ENCODE measurements at regions not wholly inside any gene's neighbourhood (a gene's known extent, or its start where the extent isn't known, plus 50 kb on each side); places are given as distances from the start of the nearest gene placed in this dataset.
"Not testable (repeated sequence)": the region's sequence is repeated elsewhere in the genome, so short reads cannot be mapped to it uniquely, and the experiment has no call there.

DNA sequence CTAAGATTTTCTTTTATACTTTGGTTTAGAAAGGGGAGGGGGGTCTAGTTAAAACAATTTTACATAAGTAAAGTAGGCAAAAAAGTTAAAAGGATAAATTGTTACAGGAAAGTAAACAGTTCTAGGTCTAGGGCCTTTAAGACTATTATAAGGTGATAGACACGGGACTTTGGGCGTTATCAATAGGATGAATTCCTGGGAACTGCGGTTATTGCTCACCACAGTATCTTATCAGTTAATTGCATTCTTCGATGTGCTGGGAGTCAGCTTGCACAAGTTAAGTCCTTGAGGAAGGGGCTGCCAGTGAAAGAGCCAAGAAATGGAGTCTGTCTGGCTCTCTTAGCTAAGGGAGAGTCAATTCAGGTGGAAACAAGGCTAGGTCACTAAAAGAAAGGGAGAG is 163.8 kb upstream of the FRG2C start:
- intact Hi-C loops (cut with DNase I); DNase-seq; H3K36me3 ChIP-seq; H3K4me3 ChIP-seq; H3K27ac ChIP-seq; ATAC-seq; H3K27me3 ChIP-seq; H3K9me3 ChIP-seq: not testable (repeated sequence)
- WGBS, 2 donors = 63 to 67% methylated on average over 4 of the region's 4 CpGs
- H3K4me1 ChIP-seq = peaks cover 0 to 18% (median 5%) of the 10 kb centered on the region in 9 donors

DNA sequence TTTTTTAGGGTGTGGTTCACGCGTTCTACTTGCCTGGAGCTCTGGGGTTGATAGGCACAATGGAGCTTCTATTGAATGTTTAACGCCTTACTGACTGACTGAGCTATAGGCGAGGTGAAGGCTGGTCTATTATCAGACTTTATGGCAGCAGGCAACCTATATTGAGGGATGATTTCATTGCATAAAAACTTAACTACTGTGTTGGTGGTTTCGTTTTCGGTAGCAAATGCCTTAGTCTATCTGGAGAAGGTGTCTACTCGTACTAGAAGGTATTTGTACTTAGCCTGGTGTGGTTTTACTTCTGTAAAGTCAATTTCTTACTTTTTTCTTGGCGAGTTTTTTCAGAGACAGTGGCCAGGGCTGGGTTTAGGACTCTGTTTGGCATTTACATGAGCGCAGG is 162.0 kb upstream of the FRG2C start:
- H3K36me3 ChIP-seq; H3K27me3 ChIP-seq; H3K9me3 ChIP-seq; ATAC-seq; DNase-seq; intact Hi-C loops (cut with DNase I); H3K27ac ChIP-seq: not testable (repeated sequence)
- 51 to 55% methylated on average over 9 of the region's 9 CpGs for WGBS, 2 donors
- H3K4me1 ChIP-seq = peaks cover 0 to 18% (median 5%) of the 10 kb centered on the region in 9 donors
- H3K4me3 ChIP-seq = peak overlapping the region in 9 of 10 donors; percentile 6 to 51 (median 48)

DNA sequence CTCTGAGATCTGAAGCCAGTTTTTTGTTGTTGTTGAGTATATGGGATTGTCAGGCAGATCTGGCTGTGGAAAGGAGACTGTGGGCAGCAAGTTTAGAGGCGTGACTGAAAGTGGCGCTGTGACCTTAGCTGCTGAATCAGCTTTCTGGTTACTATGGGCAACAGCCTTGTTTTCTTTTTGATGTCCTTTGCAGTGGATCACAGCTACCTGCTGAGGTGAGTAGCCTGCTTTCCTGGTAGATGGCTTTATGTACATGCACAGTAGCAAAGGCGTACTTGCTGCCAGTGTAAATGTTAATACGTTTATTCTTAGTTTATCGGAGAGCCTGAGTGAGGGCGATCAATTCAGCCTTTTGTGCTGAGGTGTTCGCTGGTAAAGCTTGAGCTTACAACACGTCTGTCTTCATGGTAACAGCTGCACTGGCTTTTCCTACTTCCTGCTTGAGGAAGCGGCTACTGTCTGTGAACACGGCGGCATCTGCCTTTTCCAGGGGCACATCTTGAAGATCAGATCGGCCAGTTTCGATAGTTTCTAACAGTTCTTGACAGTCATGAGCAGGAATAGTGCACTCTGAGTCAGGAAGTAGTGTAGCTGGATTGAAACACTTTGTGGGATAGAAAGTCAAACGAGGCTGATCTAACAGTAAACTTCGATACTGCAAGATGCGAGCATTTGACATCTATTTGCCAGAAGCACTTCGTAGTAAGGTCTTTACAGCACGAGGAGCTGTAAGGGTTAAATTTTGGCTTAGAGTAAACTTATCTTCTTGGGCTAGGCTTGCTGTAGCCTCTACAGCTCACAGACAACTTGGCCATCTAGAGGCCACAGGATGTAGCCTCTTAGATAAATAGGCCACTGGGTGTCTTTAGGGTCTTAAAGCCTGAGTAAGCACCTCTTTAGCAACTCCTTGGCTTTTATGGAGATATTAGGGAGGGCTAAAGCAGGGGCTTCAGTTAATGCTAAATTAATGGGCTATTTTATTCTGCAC is 161.1 kb upstream of the FRG2C start:
- not testable (repeated sequence) for ATAC-seq, H3K27ac ChIP-seq
- WGBS, 2 donors = 9 to 11% methylated on average over 18 of the region's 18 CpGs

DNA sequence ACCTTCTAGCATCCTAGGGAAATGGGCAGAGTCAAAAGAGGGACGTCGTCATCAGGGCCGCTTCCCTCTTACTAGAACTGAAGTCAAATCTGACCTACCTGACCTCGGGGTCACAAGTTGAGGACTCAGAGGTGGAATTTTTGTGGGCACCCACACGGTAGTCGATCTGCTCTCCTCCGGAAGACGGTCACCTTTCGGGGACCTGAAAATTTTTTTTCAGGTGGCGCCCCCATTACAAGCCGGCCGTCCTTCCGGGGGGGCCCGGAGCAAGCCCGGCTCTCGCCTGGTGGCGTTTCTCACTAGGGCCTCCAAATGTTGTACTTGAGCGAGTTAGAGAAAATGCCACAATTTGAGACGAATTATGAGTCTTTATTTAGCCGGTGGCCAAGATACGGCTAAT is 157.5 kb upstream of the FRG2C start:
- Histone ChIP-seq H3K9me3 (peaks cover 0 to 18% (median 0%) of the 10 kb centered on the region in 11 donors), H3K36me3 (no peaks in the 10 kb centered on the region), H3K4me3 (no peak overlapping the region), H3K27ac (no peak overlapping the region), H3K27me3 (no peaks in the 10 kb centered on the region), H3K4me1 (peaks cover 0 to 18% (median 5%) of the 10 kb centered on the region in 9 donors)
- ATAC-seq (no peak), DNase-seq (no peak)
- TF ChIP-seq, protein P1, sequence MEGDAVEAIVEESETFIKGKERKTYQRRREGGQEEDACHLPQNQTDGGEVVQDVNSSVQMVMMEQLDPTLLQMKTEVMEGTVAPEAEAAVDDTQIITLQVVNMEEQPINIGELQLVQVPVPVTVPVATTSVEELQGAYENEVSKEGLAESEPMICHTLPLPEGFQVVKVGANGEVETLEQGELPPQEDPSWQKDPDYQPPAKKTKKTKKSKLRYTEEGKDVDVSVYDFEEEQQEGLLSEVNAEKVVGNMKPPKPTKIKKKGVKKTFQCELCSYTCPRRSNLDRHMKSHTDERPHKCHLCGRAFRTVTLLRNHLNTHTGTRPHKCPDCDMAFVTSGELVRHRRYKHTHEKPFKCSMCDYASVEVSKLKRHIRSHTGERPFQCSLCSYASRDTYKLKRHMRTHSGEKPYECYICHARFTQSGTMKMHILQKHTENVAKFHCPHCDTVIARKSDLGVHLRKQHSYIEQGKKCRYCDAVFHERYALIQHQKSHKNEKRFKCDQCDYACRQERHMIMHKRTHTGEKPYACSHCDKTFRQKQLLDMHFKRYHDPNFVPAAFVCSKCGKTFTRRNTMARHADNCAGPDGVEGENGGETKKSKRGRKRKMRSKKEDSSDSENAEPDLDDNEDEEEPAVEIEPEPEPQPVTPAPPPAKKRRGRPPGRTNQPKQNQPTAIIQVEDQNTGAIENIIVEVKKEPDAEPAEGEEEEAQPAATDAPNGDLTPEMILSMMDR (IDR thresholded peaks at IDR 0.05) = no peak
- intact Hi-C loops (cut with DNase I) = no loop called here
- 76 to 78% methylated on average over 21 of the region's 21 CpGs for WGBS, 2 donors

More for the DNA sequence above, 161.1 kb upstream of the FRG2C start:
- H3K9me3 ChIP-seq; H3K27me3 ChIP-seq; H3K36me3 ChIP-seq; DNase-seq; intact Hi-C loops (cut with DNase I): not testable (repeated sequence)
- Histone ChIP-seq H3K4me1 (peaks cover 0 to 18% (median 5%) of the 10 kb centered on the region in 9 donors), H3K4me3 (peak overlapping the region in 9 of 10 donors; percentile 6 to 51 (median 48))
- TF ChIP-seq, protein P1 (IDR thresholded peaks at IDR 0.05) = peak in 4 of 9 donors; percentile 6 to 43 (median 26)

DNA sequence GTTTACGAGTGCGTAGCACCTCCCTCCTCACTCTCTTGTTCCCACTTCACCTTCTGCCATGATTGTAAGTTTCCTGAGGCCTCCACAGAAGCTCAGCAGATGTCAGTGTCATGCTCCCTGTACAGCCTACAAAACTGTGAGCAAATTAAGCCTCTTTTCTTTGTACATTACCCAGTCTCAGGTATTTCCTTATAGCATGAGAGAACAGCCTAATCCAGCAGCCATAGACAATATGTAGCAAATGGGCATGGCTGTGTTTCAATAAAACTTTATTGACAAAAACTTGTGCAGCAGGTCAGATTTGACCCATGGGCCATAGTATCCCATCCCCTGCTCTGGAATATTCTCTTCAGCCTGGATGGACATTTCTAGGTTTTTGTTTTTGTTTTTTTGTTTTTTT is 156.2 kb upstream of the FRG2C start:
- H3K36me3 ChIP-seq; H3K27ac ChIP-seq; ATAC-seq; DNase-seq; H3K27me3 ChIP-seq; intact Hi-C loops (cut with DNase I); H3K4me3 ChIP-seq: not testable (repeated sequence)
- Histone ChIP-seq H3K9me3 (peaks cover 0 to 31% (median 0%) of the 10 kb centered on the region in 11 donors), H3K4me1 (peaks cover 0 to 10% (median 5%) of the 10 kb centered on the region in 9 donors)
- 97 to 98% methylated on average over 2 of the region's 2 CpGs for WGBS, 2 donors

DNA sequence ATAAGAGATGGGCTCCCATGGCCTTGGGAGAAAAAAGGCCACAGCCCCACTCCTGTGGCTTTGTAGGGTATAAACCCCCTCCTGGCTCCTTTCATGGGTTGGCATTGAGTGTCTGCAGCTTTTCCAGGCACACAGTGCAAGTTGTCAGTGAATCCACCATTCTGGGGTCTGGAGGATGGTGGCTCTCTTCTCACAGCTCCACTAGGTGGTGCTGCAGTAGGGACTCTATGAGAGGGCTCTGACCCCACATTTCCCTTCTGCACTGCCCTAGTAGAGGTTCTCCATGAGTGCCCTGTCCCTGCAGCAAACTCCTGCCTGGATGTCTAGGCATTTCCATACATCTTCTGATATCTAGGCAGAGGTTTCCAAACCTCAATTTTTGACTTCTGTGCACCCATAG is 136.5 kb upstream of the FRG2C start:
- H3K4me3 ChIP-seq; H3K27ac ChIP-seq; DNase-seq; H3K27me3 ChIP-seq; ATAC-seq; H3K4me1 ChIP-seq; intact Hi-C loops (cut with DNase I); H3K36me3 ChIP-seq: not testable (repeated sequence)
- H3K9me3 ChIP-seq = peaks cover 0 to 36% (median 0%) of the 10 kb centered on the region in 11 donors

Measured in heart right ventricle (tissue), 16 donors.